ENCODE measurements at regions not wholly inside any gene's neighbourhood (a gene's known extent, or its start where the extent isn't known, plus 50 kb on each side); places are given as distances from the start of the nearest gene placed in this dataset.

GRCh38 chr7:16123117-16123770 is 298.1 kb downstream of the CRPPA start:
- no peak overlapping the region for H3K4me2 ChIP-seq (ENCODE audit: low read length)
- no peak overlapping the region for H3K4me3 ChIP-seq (ENCODE audit: low read length)
- H3K36me3 ChIP-seq (ENCODE audit: control insufficient read depth, low read length): no peaks in the 10 kb centered on the region

GRCh38 chr7:16121876-16122390 is 299.4 kb downstream of the CRPPA start:
- Histone ChIP-seq H3K9me2 (replicated peaks; ENCODE audit: control insufficient read depth, low read length) (no peaks in the 10 kb centered on the region), H3K79me2 (ENCODE audit: control insufficient read depth, low read length) (no peaks in the 10 kb centered on the region), H3K4me1 (ENCODE audit: control insufficient read depth, low read length) (no peaks in the 10 kb centered on the region), H3K27ac (ENCODE audit: low read depth, low read length) (no peak overlapping the region), H3K36me3 (ENCODE audit: control insufficient read depth, low read length) (no peaks in the 10 kb centered on the region), H3K4me2 (ENCODE audit: low read length) (no peak overlapping the region), H4K20me1 (ENCODE audit: control insufficient read depth, insufficient read depth, low read depth, low read length) (no peaks in the 10 kb centered on the region), H3K27me3 (ENCODE audit: control insufficient read depth, low read length) (no peaks in the 10 kb centered on the region), H3K9me3 (ENCODE audit: control insufficient read depth, insufficient read depth, low read length) (no peaks in the 10 kb centered on the region), H3K4me3 (ENCODE audit: low read length) (no peak overlapping the region), H3F3A (ENCODE audit: control insufficient read depth, insufficient read depth) (no peaks in the 10 kb centered on the region)
- no peak for TF ChIP-seq EZH2phosphoT487 (IDR thresholded peaks at IDR 0.05; ENCODE audit: borderline replicate concordance, low read length)
- TF ChIP-seq, protein P1, sequence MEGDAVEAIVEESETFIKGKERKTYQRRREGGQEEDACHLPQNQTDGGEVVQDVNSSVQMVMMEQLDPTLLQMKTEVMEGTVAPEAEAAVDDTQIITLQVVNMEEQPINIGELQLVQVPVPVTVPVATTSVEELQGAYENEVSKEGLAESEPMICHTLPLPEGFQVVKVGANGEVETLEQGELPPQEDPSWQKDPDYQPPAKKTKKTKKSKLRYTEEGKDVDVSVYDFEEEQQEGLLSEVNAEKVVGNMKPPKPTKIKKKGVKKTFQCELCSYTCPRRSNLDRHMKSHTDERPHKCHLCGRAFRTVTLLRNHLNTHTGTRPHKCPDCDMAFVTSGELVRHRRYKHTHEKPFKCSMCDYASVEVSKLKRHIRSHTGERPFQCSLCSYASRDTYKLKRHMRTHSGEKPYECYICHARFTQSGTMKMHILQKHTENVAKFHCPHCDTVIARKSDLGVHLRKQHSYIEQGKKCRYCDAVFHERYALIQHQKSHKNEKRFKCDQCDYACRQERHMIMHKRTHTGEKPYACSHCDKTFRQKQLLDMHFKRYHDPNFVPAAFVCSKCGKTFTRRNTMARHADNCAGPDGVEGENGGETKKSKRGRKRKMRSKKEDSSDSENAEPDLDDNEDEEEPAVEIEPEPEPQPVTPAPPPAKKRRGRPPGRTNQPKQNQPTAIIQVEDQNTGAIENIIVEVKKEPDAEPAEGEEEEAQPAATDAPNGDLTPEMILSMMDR (IDR thresholded peaks at IDR 0.05; ENCODE audit: low read depth, low read length, poor library complexity, severe bottlenecking): no peak

More at GRCh38 chr7:16123117-16123770, 298.1 kb downstream of the CRPPA start:
- no peaks in the 10 kb centered on the region for H3K9me3 ChIP-seq (ENCODE audit: control insufficient read depth, insufficient read depth, low read length)
- no peaks in the 10 kb centered on the region for H3F3A ChIP-seq (ENCODE audit: control insufficient read depth, insufficient read depth)
- no peaks in the 10 kb centered on the region for H3K27me3 ChIP-seq (ENCODE audit: control insufficient read depth, low read length)
- TF ChIP-seq EZH2phosphoT487 (IDR thresholded peaks at IDR 0.05; ENCODE audit: borderline replicate concordance, low read length): no peak
- TF ChIP-seq, protein P1 (IDR thresholded peaks at IDR 0.05; ENCODE audit: low read depth, low read length, poor library complexity, severe bottlenecking): no peak
- H3K9me2 ChIP-seq (replicated peaks; ENCODE audit: control insufficient read depth, low read length): no peaks in the 10 kb centered on the region
- no peaks in the 10 kb centered on the region for H3K79me2 ChIP-seq (ENCODE audit: control insufficient read depth, low read length)
- no peak overlapping the region for H3K27ac ChIP-seq (ENCODE audit: low read depth, low read length)
- H4K20me1 ChIP-seq (ENCODE audit: control insufficient read depth, insufficient read depth, low read depth, low read length): no peaks in the 10 kb centered on the region
- H3K4me1 ChIP-seq (ENCODE audit: control insufficient read depth, low read length): no peaks in the 10 kb centered on the region

GRCh38 chr7:16115374-16115773 is 306.0 kb downstream of the CRPPA start:
- Histone ChIP-seq H3F3A (ENCODE audit: control insufficient read depth, insufficient read depth) (no peaks in the 10 kb centered on the region), H4K20me1 (ENCODE audit: control insufficient read depth, insufficient read depth, low read depth, low read length) (no peaks in the 10 kb centered on the region), H3K9me3 (ENCODE audit: control insufficient read depth, insufficient read depth, low read length) (peaks cover 2% of the 10 kb centered on the region; the same call in 1 of the 2 replicates), H3K4me1 (ENCODE audit: control insufficient read depth, low read length) (peaks cover 14% of the 10 kb centered on the region), H3K79me2 (ENCODE audit: control insufficient read depth, low read length) (no peaks in the 10 kb centered on the region), H3K4me3 (ENCODE audit: low read length) (no peak overlapping the region), H3K27ac (ENCODE audit: low read depth, low read length) (no peak overlapping the region), H3K9me2 (replicated peaks; ENCODE audit: control insufficient read depth, low read length) (no peaks in the 10 kb centered on the region), H3K27me3 (ENCODE audit: control insufficient read depth, low read length) (no peaks in the 10 kb centered on the region), H3K4me2 (ENCODE audit: low read length) (no peak overlapping the region), H3K36me3 (ENCODE audit: control insufficient read depth, low read length) (no peaks in the 10 kb centered on the region)
- no peak for TF ChIP-seq EZH2phosphoT487 (IDR thresholded peaks at IDR 0.05; ENCODE audit: borderline replicate concordance, low read length)

DNA sequence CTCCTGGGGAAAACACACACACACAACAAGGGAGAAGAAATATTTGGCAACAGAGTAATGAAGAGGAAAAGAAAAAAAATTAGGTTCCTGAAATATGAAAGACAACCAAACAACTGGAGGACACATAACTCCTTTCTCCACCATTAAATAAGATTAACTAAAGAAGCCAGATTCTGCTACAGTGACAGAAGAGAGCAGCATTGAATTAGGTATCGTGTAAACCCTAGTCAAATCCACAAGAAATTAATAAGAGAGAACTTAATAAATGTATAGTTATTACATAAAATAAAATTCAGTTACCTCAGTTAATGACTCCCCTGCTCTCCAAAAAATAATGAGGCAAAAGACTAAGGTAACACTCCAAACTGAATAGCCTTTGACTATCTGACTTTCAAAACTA is 306.7 kb downstream of the CRPPA start:
- H3K9me3 ChIP-seq (ENCODE audit: control insufficient read depth, insufficient read depth, low read length): peaks cover 4% of the 10 kb centered on the region; the same call in 1 of the 2 replicates
- no peaks in the 10 kb centered on the region for H3K36me3 ChIP-seq (ENCODE audit: control insufficient read depth, low read length)
- no peaks in the 10 kb centered on the region for H4K20me1 ChIP-seq (ENCODE audit: control insufficient read depth, insufficient read depth, low read depth, low read length)
- no peaks in the 10 kb centered on the region for H3K9me2 ChIP-seq (replicated peaks; ENCODE audit: control insufficient read depth, low read length)
- TF ChIP-seq, protein P1 (IDR thresholded peaks at IDR 0.05; ENCODE audit: low read depth, low read length, poor library complexity, severe bottlenecking): peak; percentile 57
- TF ChIP-seq EZH2phosphoT487 (IDR thresholded peaks at IDR 0.05; ENCODE audit: borderline replicate concordance, low read length): no peak
- H3K27ac ChIP-seq (ENCODE audit: low read depth, low read length): peak overlapping the region; percentile 66
- H3K4me2 ChIP-seq (ENCODE audit: low read length): peak overlapping the region; percentile 51
- no peaks in the 10 kb centered on the region for H3K79me2 ChIP-seq (ENCODE audit: control insufficient read depth, low read length)
- H3F3A ChIP-seq (ENCODE audit: control insufficient read depth, insufficient read depth): no peaks in the 10 kb centered on the region
- peak overlapping the region; percentile 45 for H3K4me3 ChIP-seq (ENCODE audit: low read length)
- no peaks in the 10 kb centered on the region for H3K27me3 ChIP-seq (ENCODE audit: control insufficient read depth, low read length)
- peaks cover 14% of the 10 kb centered on the region for H3K4me1 ChIP-seq (ENCODE audit: control insufficient read depth, low read length)

All from DOHH2 (cell line).